Nephron (organoid): ENCODE measurements at regions not wholly inside any gene's neighbourhood (a gene's known extent, or its start where the extent isn't known, plus 50 kb on each side); places are given as distances from the start of the nearest gene placed in this dataset.

Experiments
- H3K27ac Mint-ChIP-seq, 3 experiments: 2 replicates each; pipeline ENCODE4 v1.8.0; 2020; ENCODE audit warnings: mixed read lengths in 3 of 3, mild to moderate bottlenecking in 2 of 3, moderate library complexity in 1 of 3
- H3K27me3 Mint-ChIP-seq: 2 replicates; pipeline ENCODE4 v1.8.0; 2021; ENCODE audit warnings: low read depth, mild to moderate bottlenecking, moderate library complexity, mixed read lengths
- H3K36me3 Mint-ChIP-seq: 2 replicates; pipeline ENCODE4 v1.8.0; 2020; ENCODE audit warnings: low read depth, mixed read lengths
- H3K4me1 Mint-ChIP-seq: 2 replicates; pipeline ENCODE4 v1.8.0; 2020; ENCODE audit warnings: mixed read lengths
- H3K4me3 Mint-ChIP-seq, 3 experiments: 2 replicates each; pipeline ENCODE4 v1.8.0; 2020; ENCODE audit warnings: mild to moderate bottlenecking in 3 of 3, mixed read lengths in 3 of 3, moderate library complexity in 2 of 3
- H3K9me3 Mint-ChIP-seq: 2 replicates; pipeline ENCODE4 v1.8.0; 2020; ENCODE audit warnings: mixed read lengths
- CTCF ChIP-seq, 3 experiments: fragments of 200-600 bp; sonication (generic); IDR thresholded peaks; one replicate each; pipeline ENCODE4 v1.5.0; 2021; ENCODE audit warnings: antibody characterized with exemption in 3 of 3; ENCODE audit not compliant: unreplicated experiment in 3 of 3

DNA sequence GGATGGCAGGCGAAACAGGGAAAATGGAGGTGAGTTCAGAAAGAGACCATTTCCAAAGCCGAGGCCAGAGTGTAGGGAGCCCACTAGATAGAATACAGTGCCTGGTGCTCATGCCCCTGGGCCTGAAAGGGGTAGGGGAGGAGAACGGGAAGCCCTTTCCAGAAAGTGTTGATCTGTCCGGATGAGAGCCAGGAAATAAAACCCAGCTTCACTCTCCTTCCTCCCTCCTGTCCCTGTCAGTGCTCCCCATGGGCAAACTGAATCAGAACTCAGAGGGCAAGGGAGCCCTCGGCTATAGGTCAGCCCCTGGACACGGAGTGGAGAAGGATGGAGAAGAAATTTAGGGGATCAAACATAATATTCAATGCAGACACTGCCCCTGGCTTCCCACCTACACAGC lies 57.7 kb upstream of the RPL38 start:
- Mint-ChIP-seq H3K9me3 (peaks cover 22% of the 10 kb centered on the region), H3K36me3 (peaks cover 3% of the 10 kb centered on the region), H3K27ac (no peak overlapping the region), H3K4me3 (no peak overlapping the region), H3K27me3 (peaks cover 31% of the 10 kb centered on the region), H3K4me1 (no peaks in the 10 kb centered on the region)
- TF ChIP-seq CTCF (IDR thresholded peaks at IDR 0.05; ENCODE audit: unreplicated experiment in 3 of 3) = no peak

DNA sequence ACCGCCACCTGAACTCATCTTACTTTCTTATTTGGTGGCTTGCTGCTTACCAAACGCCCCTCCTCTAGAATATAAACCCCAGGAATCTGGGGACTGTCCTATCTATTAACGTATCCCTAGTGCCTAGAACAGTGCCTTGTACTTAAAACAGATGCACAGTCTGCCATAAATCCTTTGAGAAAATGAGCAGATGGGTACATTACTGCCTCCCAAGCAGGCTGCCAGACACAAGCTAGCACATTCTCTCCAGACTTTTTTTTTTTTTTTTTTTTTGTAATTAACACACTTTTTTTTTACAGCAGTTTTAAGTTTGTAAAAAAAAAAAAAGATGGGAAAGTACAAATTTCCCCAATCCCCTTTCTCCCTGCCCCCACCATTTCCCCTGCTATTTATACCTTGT lies 57.3 kb upstream of the RPL38 start:
- TF ChIP-seq CTCF (IDR thresholded peaks at IDR 0.05; ENCODE audit: unreplicated experiment in 3 of 3) = no peak
- Mint-ChIP-seq H3K9me3 (peaks cover 20% of the 10 kb centered on the region), H3K4me3 (no peak overlapping the region), H3K4me1 (peaks cover under 1% of the 10 kb centered on the region), H3K36me3 (peaks cover 3% of the 10 kb centered on the region), H3K27me3 (peaks cover 31% of the 10 kb centered on the region), H3K27ac (no peak overlapping the region)

DNA sequence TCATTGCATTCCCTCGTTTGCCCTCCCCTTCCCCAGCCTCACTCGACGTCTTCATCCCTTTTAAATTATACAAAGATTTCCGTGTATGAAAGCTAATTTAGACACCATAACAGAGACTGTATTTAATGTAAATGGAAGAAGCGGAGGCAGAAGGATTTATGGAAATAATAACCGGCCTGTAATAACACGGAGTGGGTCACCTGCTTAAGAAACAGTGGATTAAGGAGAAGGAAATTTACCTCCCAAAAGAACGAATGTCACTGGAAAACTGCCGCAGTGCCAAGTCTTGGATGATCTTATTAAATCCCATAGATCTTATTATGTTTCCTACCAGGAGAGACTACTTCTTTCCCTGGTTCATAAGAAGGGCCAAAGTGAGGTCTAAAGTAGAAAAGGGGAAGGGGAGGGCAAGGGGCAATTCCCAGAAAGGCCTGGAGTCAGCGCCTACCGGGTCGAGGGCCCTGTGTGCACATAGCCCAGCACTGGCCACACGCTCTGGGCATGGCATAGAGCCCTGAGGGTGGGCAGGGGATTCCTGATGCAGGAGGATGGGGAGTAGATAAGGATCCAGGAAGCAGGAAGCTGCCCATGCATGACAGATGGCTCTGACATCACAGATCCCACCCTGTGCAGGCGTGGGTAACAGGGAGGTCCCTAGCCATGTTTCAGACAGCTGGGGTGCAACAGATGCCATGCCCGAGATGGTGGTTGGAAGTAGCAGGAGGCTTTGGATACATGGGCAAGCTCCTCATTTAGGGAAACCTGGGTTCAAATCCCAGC lies 56.2 kb upstream of the RPL38 start:
- H3K4me1 Mint-ChIP-seq = peaks cover 6% of the 10 kb centered on the region
- H3K27ac Mint-ChIP-seq = no peak overlapping the region
- peaks cover 15% of the 10 kb centered on the region for H3K9me3 Mint-ChIP-seq
- no peak overlapping the region for H3K4me3 Mint-ChIP-seq
- H3K27me3 Mint-ChIP-seq = peaks cover 35% of the 10 kb centered on the region
- H3K36me3 Mint-ChIP-seq = peaks cover 3% of the 10 kb centered on the region
- TF ChIP-seq CTCF (IDR thresholded peaks at IDR 0.05; ENCODE audit: unreplicated experiment in 3 of 3) = no peak

GRCh38 chr17:74147966-74148365 lies 55.5 kb upstream of the RPL38 start:
- peaks cover 10% of the 10 kb centered on the region for H3K4me1 Mint-ChIP-seq
- no peak for TF ChIP-seq CTCF (IDR thresholded peaks at IDR 0.05; ENCODE audit: unreplicated experiment in 3 of 3)
- H3K27ac Mint-ChIP-seq = no peak overlapping the region
- no peaks in the 10 kb centered on the region for H3K36me3 Mint-ChIP-seq
- no peak overlapping the region for H3K4me3 Mint-ChIP-seq
- peaks cover 9% of the 10 kb centered on the region for H3K9me3 Mint-ChIP-seq
- peaks cover 42% of the 10 kb centered on the region for H3K27me3 Mint-ChIP-seq

DNA sequence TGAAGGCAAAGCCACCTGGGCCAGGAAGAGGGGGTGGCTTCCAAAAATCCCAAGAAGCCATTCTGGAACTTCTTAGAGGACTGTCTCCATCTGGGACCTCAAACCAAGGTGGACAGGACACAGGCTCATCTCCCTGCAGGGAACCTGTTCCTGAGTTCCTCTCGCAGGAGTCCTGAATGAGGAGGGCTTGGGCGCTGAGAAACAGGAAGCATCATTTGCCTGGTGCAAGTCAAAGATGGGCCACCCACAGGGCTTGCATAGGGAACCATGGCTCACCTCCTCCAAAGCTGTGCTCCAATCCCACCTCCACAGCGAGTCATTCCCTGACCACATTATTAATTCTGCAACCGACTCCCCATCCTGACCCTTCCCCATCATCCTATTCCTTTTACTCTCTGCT lies 55.0 kb upstream of the RPL38 start:
- no peak overlapping the region for H3K27ac Mint-ChIP-seq
- H3K4me1 Mint-ChIP-seq = peaks cover 15% of the 10 kb centered on the region
- no peak overlapping the region for H3K4me3 Mint-ChIP-seq
- peaks cover 46% of the 10 kb centered on the region for H3K27me3 Mint-ChIP-seq
- H3K9me3 Mint-ChIP-seq = peaks cover 7% of the 10 kb centered on the region
- no peaks in the 10 kb centered on the region for H3K36me3 Mint-ChIP-seq
- TF ChIP-seq CTCF (IDR thresholded peaks at IDR 0.05; ENCODE audit: unreplicated experiment in 3 of 3) = no peak
